Keratinocyte (primary cell): ENCODE measurements at regions not wholly inside any gene's neighbourhood (a gene's known extent, or its start where the extent isn't known, plus 50 kb on each side); places are given as distances from the start of the nearest gene placed in this dataset.

Experiments used
- DNase-seq: peaks from one replicate; pipeline ENCODE4 v3.0.0-alpha.2; 2011; ENCODE audit warnings: low read depth, missing footprints, low spot score
- FAIRE-seq: peaks from 2 replicates; lab custom pipeline; 2011; peaks lifted over from hg19 to GRCh38; lab: Jason Lieb, UNC
- H2AFZ ChIP-seq: 2 replicates; pipeline ENCODE4 v1.6.0; 2012; ENCODE audit warnings: low read length, control low read depth, inconsistent platforms; ENCODE audit not compliant: control insufficient read depth
- H3K27ac ChIP-seq: 2 replicates; pipeline ENCODE4 v1.5.1; 2011; ENCODE audit warnings: low read length; ENCODE audit not compliant: control insufficient read depth, insufficient read depth
- H3K27me3 ChIP-seq: 3 replicates; pipeline ENCODE4 v1.6.0; 2011; ENCODE audit warnings: low read length; ENCODE audit not compliant: control insufficient read depth, insufficient read depth; ENCODE audit errors: extremely low read depth
- H3K36me3 ChIP-seq, 2 experiments: 2 replicates in 1 of 2; 3 replicates in 1 of 2; pipeline ENCODE4 v1.5.1; 2011; ENCODE audit warnings: low read length in 2 of 2, mild to moderate bottlenecking in 1 of 2; ENCODE audit not compliant: control insufficient read depth in 2 of 2, insufficient read depth in 2 of 2; ENCODE audit errors: extremely low read depth in 1 of 2
- H3K4me1 ChIP-seq: 3 replicates; pipeline ENCODE4 v1.5.1; 2011; ENCODE audit warnings: low read length; ENCODE audit not compliant: control insufficient read depth, insufficient read depth; ENCODE audit errors: extremely low read depth
- H3K4me2 ChIP-seq: 3 replicates; pipeline ENCODE4 v1.6.0; 2011; ENCODE audit warnings: low read depth, low read length; ENCODE audit not compliant: control insufficient read depth, insufficient read depth; ENCODE audit errors: extremely low read depth
- H3K4me3 ChIP-seq, 3 experiments: fragments of 200-600 bp in 1 of 3; sonication (generic) in 1 of 3; 2 replicates in 2 of 3; 3 replicates in 1 of 3; pipeline ENCODE4 v1.5.1; 2011 to 2016; ENCODE audit warnings: low read length in 3 of 3, mild to moderate bottlenecking in 3 of 3, control low read depth in 2 of 3, inconsistent platforms in 1 of 3, low read depth in 1 of 3, mixed read lengths in 1 of 3, mixed run types in 1 of 3, moderate library complexity in 1 of 3; ENCODE audit not compliant: control insufficient read depth in 2 of 3, insufficient read depth in 2 of 3; ENCODE audit errors: extremely low read depth in 1 of 3
- H3K79me2 ChIP-seq: 2 replicates; pipeline ENCODE4 v1.6.0; 2012; ENCODE audit warnings: low read length; ENCODE audit not compliant: control insufficient read depth, insufficient read depth
- H3K9ac ChIP-seq: 3 replicates; pipeline ENCODE4 v1.6.0; 2011; ENCODE audit warnings: low read length; ENCODE audit not compliant: control insufficient read depth, insufficient read depth; ENCODE audit errors: extremely low read depth
- H3K9me1 ChIP-seq: 3 replicates; pipeline ENCODE4 v1.6.0; 2011; ENCODE audit warnings: low read length; ENCODE audit not compliant: control insufficient read depth, insufficient read depth; ENCODE audit errors: extremely low read depth
- H3K9me3 ChIP-seq: 2 replicates; pipeline ENCODE4 v1.5.1; 2012; ENCODE audit warnings: low read depth, low read length; ENCODE audit not compliant: control insufficient read depth
- H4K20me1 ChIP-seq: 3 replicates; pipeline ENCODE4 v1.6.0; 2011; ENCODE audit warnings: low read length; ENCODE audit not compliant: control insufficient read depth, insufficient read depth; ENCODE audit errors: extremely low read depth
- CTCF ChIP-seq, 3 experiments: IDR thresholded peaks in 1 of 3; conservative IDR thresholded peaks in 1 of 3; optimal IDR thresholded peaks in 1 of 3; 2 replicates in 2 of 3; 3 replicates in 1 of 3; pipeline versions ENCODE3 to v1.5.1; 2011; ENCODE audit warnings: low read length in 3 of 3, mild to moderate bottlenecking in 3 of 3, moderate library complexity in 2 of 3, control low read depth in 1 of 3, inconsistent platforms in 1 of 3; ENCODE audit not compliant: insufficient read depth in 2 of 3; ENCODE audit errors: extremely low read depth in 1 of 3
- EZH2 ChIP-seq: IDR thresholded peaks from one replicate; pipeline ENCODE4 v1.6.1; 2012; ENCODE audit warnings: inconsistent platforms, mild to moderate bottlenecking, low read length, moderate library complexity
- dilution Hi-C: fragments of 300-500 bp; cut with MboI; formaldehyde crosslinking; loops from one replicate; pipeline ENCODE4 v1.7.0; 2020; ENCODE audit warnings: low sequenced_read_pairs; ENCODE audit not compliant: extremely low pct_ligation_motif_present

GRCh38 chr5:96250782-96251181 lies 182.3 kb downstream of the PCSK1 start:
- H3K27ac ChIP-seq, result no peak overlapping the region
- H3K4me1 ChIP-seq, result peaks cover 75% of the 10 kb centered on the region
- DNase-seq (no peak), FAIRE-seq (no peak)
- TF ChIP-seq EZH2 (no peak), CTCF (optimal IDR thresholded peaks at IDR 0.05 in 1 of 3, IDR thresholded peaks at IDR 0.05 in 1 of 3, conservative IDR thresholded peaks at IDR 0.05 in 1 of 3; ENCODE audit: extremely low read depth in 1 of 3, insufficient read depth in 2 of 3, low read length in 3 of 3) (no peak)
- H3K4me2 ChIP-seq, result no peak overlapping the region
- no peaks in the 10 kb centered on the region for H3K27me3 ChIP-seq
- no peaks in the 10 kb centered on the region for H3K9me3 ChIP-seq
- H3K9me1 ChIP-seq, result no peaks in the 10 kb centered on the region
- no peaks in the 10 kb centered on the region for H3K36me3 ChIP-seq
- H3K79me2 ChIP-seq, result peaks cover 3% of the 10 kb centered on the region
- H3K4me3 ChIP-seq, result no peak overlapping the region
- no peak overlapping the region for H3K9ac ChIP-seq
- dilution Hi-C loops, result no loop called here
- H4K20me1 ChIP-seq, result no peaks in the 10 kb centered on the region
- no peak overlapping the region for H2AFZ ChIP-seq

- FAIRE-seq, result peak; percentile 48
- no peaks in the 10 kb centered on the region for H3K9me1 ChIP-seq
- peak overlapping the region; percentile 43 for H2AFZ ChIP-seq
- H3K36me3 ChIP-seq, result no peaks in the 10 kb centered on the region
- H3K4me1 ChIP-seq, result peaks cover 72% of the 10 kb centered on the region
- DNase-seq, result no peak
- H3K27me3 ChIP-seq, result no peaks in the 10 kb centered on the region
- peak overlapping the region; percentile 74 for H3K4me2 ChIP-seq
- H3K9ac ChIP-seq, result peak overlapping the region; percentile 72
- peaks cover 3% of the 10 kb centered on the region for H3K79me2 ChIP-seq
- H4K20me1 ChIP-seq, result no peaks in the 10 kb centered on the region
- peak overlapping the region; percentile 15 to 51 (median 47) for H3K4me3 ChIP-seq
- dilution Hi-C loops, result no loop called here
- TF ChIP-seq CTCF (optimal IDR thresholded peaks at IDR 0.05 in 1 of 3, IDR thresholded peaks at IDR 0.05 in 1 of 3, conservative IDR thresholded peaks at IDR 0.05 in 1 of 3; ENCODE audit: extremely low read depth in 1 of 3, insufficient read depth in 2 of 3, low read length in 3 of 3) (no peak), EZH2 (no peak)
- peak overlapping the region; percentile 85 for H3K27ac ChIP-seq
- H3K9me3 ChIP-seq, result no peaks in the 10 kb centered on the region
Measured at GRCh38 chr5:96248131-96248530, 184.9 kb downstream of the PCSK1 start.
